ENCODE measurements at regions not wholly inside any gene's neighbourhood (a gene's known extent, or its start where the extent isn't known, plus 50 kb on each side); places are given as distances from the start of the nearest gene placed in this dataset.
"Not testable (repeated sequence)": the region's sequence is repeated elsewhere in the genome, so short reads cannot be mapped to it uniquely, and the experiment has no call there.

- TF ChIP-seq, protein P1, sequence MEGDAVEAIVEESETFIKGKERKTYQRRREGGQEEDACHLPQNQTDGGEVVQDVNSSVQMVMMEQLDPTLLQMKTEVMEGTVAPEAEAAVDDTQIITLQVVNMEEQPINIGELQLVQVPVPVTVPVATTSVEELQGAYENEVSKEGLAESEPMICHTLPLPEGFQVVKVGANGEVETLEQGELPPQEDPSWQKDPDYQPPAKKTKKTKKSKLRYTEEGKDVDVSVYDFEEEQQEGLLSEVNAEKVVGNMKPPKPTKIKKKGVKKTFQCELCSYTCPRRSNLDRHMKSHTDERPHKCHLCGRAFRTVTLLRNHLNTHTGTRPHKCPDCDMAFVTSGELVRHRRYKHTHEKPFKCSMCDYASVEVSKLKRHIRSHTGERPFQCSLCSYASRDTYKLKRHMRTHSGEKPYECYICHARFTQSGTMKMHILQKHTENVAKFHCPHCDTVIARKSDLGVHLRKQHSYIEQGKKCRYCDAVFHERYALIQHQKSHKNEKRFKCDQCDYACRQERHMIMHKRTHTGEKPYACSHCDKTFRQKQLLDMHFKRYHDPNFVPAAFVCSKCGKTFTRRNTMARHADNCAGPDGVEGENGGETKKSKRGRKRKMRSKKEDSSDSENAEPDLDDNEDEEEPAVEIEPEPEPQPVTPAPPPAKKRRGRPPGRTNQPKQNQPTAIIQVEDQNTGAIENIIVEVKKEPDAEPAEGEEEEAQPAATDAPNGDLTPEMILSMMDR (IDR thresholded peaks at IDR 0.05; ENCODE audit: insufficient read depth, missing control alignments) = no peak
- DNase-seq (ENCODE audit: insufficient read length, low spot score) = no peak
- FAIRE-seq = no peak
Measured at GRCh38 chr3:69647081-69647480, 92.2 kb upstream of the MITF start.

GRCh38 chr3:69646287-69647067, 92.8 kb upstream of the MITF start:
- DNase-seq (ENCODE audit: insufficient read length, low spot score) (no peak), FAIRE-seq (no peak)
- TF ChIP-seq, protein P1 (IDR thresholded peaks at IDR 0.05; ENCODE audit: insufficient read depth, missing control alignments) = no peak

DNA sequence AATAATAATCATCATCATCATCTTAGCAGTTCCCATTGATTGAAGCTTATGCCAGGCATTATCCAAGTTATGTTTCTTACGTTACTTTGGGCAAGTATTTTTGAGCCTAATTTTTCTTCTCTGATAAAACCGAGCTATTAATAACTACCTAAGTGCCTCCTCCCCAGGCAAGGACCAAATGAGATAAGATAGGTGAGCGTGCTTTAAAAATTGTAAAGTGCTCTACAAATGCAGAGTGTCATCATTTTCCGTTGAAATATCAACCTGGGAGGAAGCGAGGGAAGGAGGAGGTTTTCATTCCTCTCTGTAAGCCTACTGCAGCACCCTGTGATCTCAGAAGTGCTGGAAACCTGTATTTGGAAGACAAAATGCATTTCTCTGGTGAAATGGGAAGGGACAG, 96.7 kb upstream of the MITF start:
- FAIRE-seq (no peak), DNase-seq (ENCODE audit: insufficient read length, low spot score) (no peak)
- TF ChIP-seq, protein P1 (IDR thresholded peaks at IDR 0.05; ENCODE audit: insufficient read depth, missing control alignments) = no peak

DNA sequence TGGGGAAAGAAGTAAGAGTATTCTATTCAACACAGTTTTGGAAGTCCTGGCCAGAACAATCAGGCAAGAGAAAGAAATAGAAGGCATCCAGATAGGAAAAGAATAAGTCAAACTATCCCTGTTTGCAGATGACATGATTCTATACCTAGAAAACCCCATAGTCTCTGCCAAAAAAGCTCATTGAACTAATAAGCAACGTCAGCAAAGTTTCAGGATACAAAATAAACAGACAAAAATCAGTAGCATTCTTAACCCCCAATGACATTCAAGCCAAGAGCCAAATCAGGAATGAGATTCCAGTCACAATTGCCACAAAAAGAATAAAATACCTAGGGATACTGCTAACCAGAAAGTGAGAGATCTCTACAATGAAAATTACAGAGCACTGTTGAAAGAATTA, 99.4 kb upstream of the MITF start:
- TF ChIP-seq, protein P1 (IDR thresholded peaks at IDR 0.05; ENCODE audit: insufficient read depth, missing control alignments) = no peak
- no peak for FAIRE-seq
- no peak for DNase-seq (ENCODE audit: insufficient read length, low spot score)

GRCh38 chr3:69628951-69629350, 110.3 kb upstream of the MITF start:
- FAIRE-seq (no peak), DNase-seq (ENCODE audit: insufficient read length, low spot score) (no peak)

DNA sequence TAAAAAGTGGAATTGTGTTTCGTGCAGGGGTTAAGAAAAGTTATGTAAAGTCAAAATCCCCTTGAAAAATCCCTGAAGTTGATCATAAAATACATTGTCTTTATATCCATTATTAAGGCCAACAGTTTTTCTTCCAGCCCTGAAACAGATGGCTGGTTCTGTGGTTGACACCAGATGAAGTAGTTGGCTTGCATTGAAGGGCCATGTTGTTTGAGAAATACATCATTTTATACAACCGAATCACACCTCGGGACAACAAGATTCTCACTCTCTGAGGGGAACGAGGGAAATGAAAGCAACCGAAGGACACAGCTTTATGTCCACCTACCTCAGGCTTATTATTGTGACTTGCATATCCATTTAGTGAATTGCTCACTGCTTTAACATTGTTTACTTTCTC, 126.0 kb upstream of the MITF start:
- no peak for FAIRE-seq
- TF ChIP-seq, protein P1 (IDR thresholded peaks at IDR 0.05; ENCODE audit: insufficient read depth, missing control alignments) = no peak
- no peak for DNase-seq (ENCODE audit: insufficient read length, low spot score)

More at GRCh38 chr3:69628951-69629350, 110.3 kb upstream of the MITF start:
- TF ChIP-seq, protein P1 (IDR thresholded peaks at IDR 0.05; ENCODE audit: insufficient read depth, missing control alignments) = no peak

GRCh38 chr3:69612791-69613190, 126.5 kb upstream of the MITF start:
- FAIRE-seq = no peak
- TF ChIP-seq, protein P1 (IDR thresholded peaks at IDR 0.05; ENCODE audit: insufficient read depth, missing control alignments) = no peak
- peak; percentile 20 for DNase-seq (ENCODE audit: insufficient read length, low spot score)

DNA sequence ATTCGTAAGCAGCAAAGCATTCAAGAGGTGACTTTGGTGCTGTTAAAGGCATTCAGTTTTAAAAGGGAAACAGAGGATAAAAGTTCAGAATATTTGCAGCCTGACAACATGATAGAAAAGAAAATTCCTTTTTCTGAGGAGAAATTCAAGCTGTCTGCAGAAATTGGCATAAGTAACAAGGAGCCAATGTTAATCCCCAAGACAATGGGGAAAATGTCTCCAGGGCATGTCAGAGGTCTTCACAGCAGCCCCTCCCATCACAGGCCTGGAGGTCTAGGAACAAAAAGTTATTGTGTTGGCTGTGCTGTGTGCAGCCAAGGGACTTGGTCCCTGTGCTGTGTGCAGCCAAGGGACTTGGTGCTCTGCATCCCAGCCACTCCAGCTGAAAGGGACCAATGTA, 129.7 kb upstream of the MITF start:
- not testable (repeated sequence) for FAIRE-seq; DNase-seq (ENCODE audit: insufficient read length, low spot score)

All from D721Med (cell line).